ENCODE measurements at regions not wholly inside any gene's neighbourhood (a gene's known extent, or its start where the extent isn't known, plus 50 kb on each side); places are given as distances from the start of the nearest gene placed in this dataset.

GRCh38 chr1:176341656-176342055 is 121.3 kb upstream of the PAPPA2 start:
- Histone ChIP-seq H3K4me1 (ENCODE audit: insufficient read depth) (no peaks in the 10 kb centered on the region), H3K79me2 (no peaks in the 10 kb centered on the region), H3K9me2 (replicated peaks; ENCODE audit: insufficient read depth) (no peaks in the 10 kb centered on the region), H3K36me3 (replicated peaks; ENCODE audit: insufficient read depth, low read depth) (no peaks in the 10 kb centered on the region), H3K27me3 (no peaks in the 10 kb centered on the region), H3K27ac (no peak overlapping the region), H3K4me2 (no peak overlapping the region), H4K20me1 (ENCODE audit: insufficient read depth, poor library complexity, severe bottlenecking) (no peaks in the 10 kb centered on the region), H3K4me3 (no peak overlapping the region), H3K9me3 (ENCODE audit: low read depth) (no peaks in the 10 kb centered on the region), H2AFZ (no peak overlapping the region)
- no peak for TF ChIP-seq EZH2 (IDR thresholded peaks at IDR 0.05; ENCODE audit: borderline replicate concordance)
- no peak for TF ChIP-seq CTCF (IDR thresholded peaks at IDR 0.05; ENCODE audit: poor library complexity)
- TF ChIP-seq EZH2phosphoT487 (IDR thresholded peaks at IDR 0.05; ENCODE audit: low read depth, severe bottlenecking, unreplicated experiment): no peak
- DNase-seq (ENCODE audit: low spot score): no peak
- WGBS (ENCODE audit: low lambda C conversion rate, missing lambda C conversion rate): 83% methylated on average over 3 of the region's 3 CpGs

- no peak overlapping the region for H3K4me2 ChIP-seq
- H3K27me3 ChIP-seq: no peaks in the 10 kb centered on the region
- no peaks in the 10 kb centered on the region for H3K36me3 ChIP-seq (replicated peaks; ENCODE audit: insufficient read depth, low read depth)
- no peak overlapping the region for H3K27ac ChIP-seq
- no peaks in the 10 kb centered on the region for H3K4me1 ChIP-seq (ENCODE audit: insufficient read depth)
- no peak overlapping the region for H3K4me3 ChIP-seq
- H3K79me2 ChIP-seq: no peaks in the 10 kb centered on the region
- TF ChIP-seq EZH2 (IDR thresholded peaks at IDR 0.05; ENCODE audit: borderline replicate concordance): no peak
- TF ChIP-seq EZH2phosphoT487 (IDR thresholded peaks at IDR 0.05; ENCODE audit: low read depth, severe bottlenecking, unreplicated experiment): no peak
- TF ChIP-seq CTCF (IDR thresholded peaks at IDR 0.05; ENCODE audit: poor library complexity): no peak
- H3K9me2 ChIP-seq (replicated peaks; ENCODE audit: insufficient read depth): no peaks in the 10 kb centered on the region
- no peak for DNase-seq (ENCODE audit: low spot score)
- H2AFZ ChIP-seq: no peak overlapping the region
- no peaks in the 10 kb centered on the region for H4K20me1 ChIP-seq (ENCODE audit: insufficient read depth, poor library complexity, severe bottlenecking)
- 75% methylated on average over 6 of the region's 6 CpGs for WGBS (ENCODE audit: low lambda C conversion rate, missing lambda C conversion rate)
- no peaks in the 10 kb centered on the region for H3K9me3 ChIP-seq (ENCODE audit: low read depth)
These were observed 124.1 kb upstream of the PAPPA2 start for GRCh38 chr1:176338877-176339276.

- no peaks in the 10 kb centered on the region for H3K4me1 ChIP-seq (ENCODE audit: insufficient read depth)
- no peak overlapping the region for H3K4me3 ChIP-seq
- TF ChIP-seq CTCF (IDR thresholded peaks at IDR 0.05; ENCODE audit: poor library complexity): no peak
- no peak for TF ChIP-seq EZH2 (IDR thresholded peaks at IDR 0.05; ENCODE audit: borderline replicate concordance)
- TF ChIP-seq EZH2phosphoT487 (IDR thresholded peaks at IDR 0.05; ENCODE audit: low read depth, severe bottlenecking, unreplicated experiment): no peak
- H3K9me2 ChIP-seq (replicated peaks; ENCODE audit: insufficient read depth): peaks cover 3% of the 10 kb centered on the region
- no peaks in the 10 kb centered on the region for H3K27me3 ChIP-seq
- H3K4me2 ChIP-seq: no peak overlapping the region
- H3K9me3 ChIP-seq (ENCODE audit: low read depth): no peaks in the 10 kb centered on the region
- WGBS (ENCODE audit: low lambda C conversion rate, missing lambda C conversion rate): 68% methylated on average over 3 of the region's 3 CpGs
- DNase-seq (ENCODE audit: low spot score): no peak
- H4K20me1 ChIP-seq (ENCODE audit: insufficient read depth, poor library complexity, severe bottlenecking): no peaks in the 10 kb centered on the region
- H2AFZ ChIP-seq: no peak overlapping the region
- no peaks in the 10 kb centered on the region for H3K36me3 ChIP-seq (replicated peaks; ENCODE audit: insufficient read depth, low read depth)
- no peaks in the 10 kb centered on the region for H3K79me2 ChIP-seq
- no peak overlapping the region for H3K27ac ChIP-seq
These were observed 123.7 kb upstream of the COP1 start for GRCh38 chr1:176330782-176331181.

- TF ChIP-seq EZH2 (IDR thresholded peaks at IDR 0.05; ENCODE audit: borderline replicate concordance): no peak
- no peak for TF ChIP-seq EZH2phosphoT487 (IDR thresholded peaks at IDR 0.05; ENCODE audit: low read depth, severe bottlenecking, unreplicated experiment)
- TF ChIP-seq CTCF (IDR thresholded peaks at IDR 0.05; ENCODE audit: poor library complexity): no peak
- WGBS (ENCODE audit: low lambda C conversion rate, missing lambda C conversion rate): 93% methylated on average over 1 of the region's 1 CpG
- H3K4me2 ChIP-seq: no peak overlapping the region
- H4K20me1 ChIP-seq (ENCODE audit: insufficient read depth, poor library complexity, severe bottlenecking): no peaks in the 10 kb centered on the region
- H3K9me3 ChIP-seq (ENCODE audit: low read depth): no peaks in the 10 kb centered on the region
- no peaks in the 10 kb centered on the region for H3K79me2 ChIP-seq
- H3K4me3 ChIP-seq: no peak overlapping the region
- no peaks in the 10 kb centered on the region for H3K27me3 ChIP-seq
- H3K36me3 ChIP-seq (replicated peaks; ENCODE audit: insufficient read depth, low read depth): no peaks in the 10 kb centered on the region
- no peak overlapping the region for H3K27ac ChIP-seq
- no peak for DNase-seq (ENCODE audit: low spot score)
- peaks cover 3% of the 10 kb centered on the region for H3K9me2 ChIP-seq (replicated peaks; ENCODE audit: insufficient read depth)
- no peaks in the 10 kb centered on the region for H3K4me1 ChIP-seq (ENCODE audit: insufficient read depth)
- no peak overlapping the region for H2AFZ ChIP-seq
These were observed 118.6 kb upstream of the COP1 start for GRCh38 chr1:176325664-176326063.

Measured in hepatocyte (in vitro differentiated cells).